DND-41 (cell line): ENCODE measurements at regions not wholly inside any gene's neighbourhood (a gene's known extent, or its start where the extent isn't known, plus 50 kb on each side); places are given as distances from the start of the nearest gene placed in this dataset.

Source experiments
- EZH2 ChIP-seq: IDR thresholded peaks from 3 replicates; pipeline ENCODE4 v1.6.1; 2012; ENCODE audit warnings: borderline replicate concordance, low read depth, mild to moderate bottlenecking, moderate library complexity, low read length, inconsistent platforms; ENCODE audit not compliant: severe bottlenecking
- TF ChIP-seq, protein P1 (sequence below): IDR thresholded peaks from 2 replicates; pipeline ENCODE4 v1.5.1; 2012; ENCODE audit warnings: borderline replicate concordance, low read length, moderate library complexity, mild to moderate bottlenecking; ENCODE audit not compliant: poor library complexity, severe bottlenecking; ENCODE audit errors: extremely low read depth

DNA sequence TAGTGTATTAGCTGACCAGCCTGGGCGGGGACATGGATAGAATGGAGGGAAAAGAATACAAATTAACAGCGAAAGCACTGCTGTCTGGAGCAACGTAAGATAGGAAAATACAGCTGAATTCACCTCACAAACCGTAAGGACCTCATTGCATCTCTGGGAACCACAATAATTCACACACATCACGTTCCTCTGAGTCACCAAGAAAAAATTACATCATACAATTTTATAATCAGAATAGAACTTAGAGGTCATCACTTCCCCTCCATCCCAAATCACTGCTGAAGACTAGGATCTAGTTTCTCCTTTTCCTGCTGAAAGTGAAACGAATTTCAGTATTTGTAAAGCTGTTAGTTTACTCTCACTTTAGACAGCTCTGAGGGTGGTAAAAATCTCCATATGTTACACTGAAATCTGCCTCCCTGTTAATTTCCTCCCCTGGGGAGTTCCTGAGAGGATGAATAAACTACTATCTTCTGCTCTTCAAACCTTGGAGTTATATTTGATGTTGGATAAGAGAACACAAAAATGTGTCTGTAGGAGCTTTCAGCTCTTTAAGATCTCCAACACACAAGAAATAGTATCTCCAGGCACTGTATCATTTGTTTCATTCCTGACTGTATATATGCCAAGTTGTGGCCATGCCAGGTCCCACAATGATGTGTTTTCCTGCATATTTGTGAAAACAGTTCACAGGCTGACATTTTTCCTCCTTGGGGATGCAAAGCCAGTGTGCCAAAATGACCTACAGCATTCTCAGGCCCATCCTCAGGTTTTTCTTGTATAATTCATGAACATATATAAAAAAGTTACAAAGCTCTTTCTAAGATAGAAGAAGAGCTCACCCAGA lies 63.8 kb upstream of the SSTR1 start:
- TF ChIP-seq, protein P1, sequence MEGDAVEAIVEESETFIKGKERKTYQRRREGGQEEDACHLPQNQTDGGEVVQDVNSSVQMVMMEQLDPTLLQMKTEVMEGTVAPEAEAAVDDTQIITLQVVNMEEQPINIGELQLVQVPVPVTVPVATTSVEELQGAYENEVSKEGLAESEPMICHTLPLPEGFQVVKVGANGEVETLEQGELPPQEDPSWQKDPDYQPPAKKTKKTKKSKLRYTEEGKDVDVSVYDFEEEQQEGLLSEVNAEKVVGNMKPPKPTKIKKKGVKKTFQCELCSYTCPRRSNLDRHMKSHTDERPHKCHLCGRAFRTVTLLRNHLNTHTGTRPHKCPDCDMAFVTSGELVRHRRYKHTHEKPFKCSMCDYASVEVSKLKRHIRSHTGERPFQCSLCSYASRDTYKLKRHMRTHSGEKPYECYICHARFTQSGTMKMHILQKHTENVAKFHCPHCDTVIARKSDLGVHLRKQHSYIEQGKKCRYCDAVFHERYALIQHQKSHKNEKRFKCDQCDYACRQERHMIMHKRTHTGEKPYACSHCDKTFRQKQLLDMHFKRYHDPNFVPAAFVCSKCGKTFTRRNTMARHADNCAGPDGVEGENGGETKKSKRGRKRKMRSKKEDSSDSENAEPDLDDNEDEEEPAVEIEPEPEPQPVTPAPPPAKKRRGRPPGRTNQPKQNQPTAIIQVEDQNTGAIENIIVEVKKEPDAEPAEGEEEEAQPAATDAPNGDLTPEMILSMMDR = no peak
- TF ChIP-seq EZH2 = no peak
